ENCODE measurements at regions not wholly inside any gene's neighbourhood (a gene's known extent, or its start where the extent isn't known, plus 50 kb on each side); places are given as distances from the start of the nearest gene placed in this dataset.

- no peak for DNase-seq (ENCODE audit: low read depth in 3 of 3, low spot score in 2 of 3)
These were observed 190.2 kb upstream of the CTBP2 start for GRCh38 chr10:125350519-125350918.

GRCh38 chr10:125348536-125348935, 188.2 kb upstream of the CTBP2 start:
- no peak for DNase-seq (ENCODE audit: low read depth in 3 of 3, low spot score in 2 of 3)

GRCh38 chr10:125344573-125345171, 184.3 kb upstream of the CTBP2 start:
- DNase-seq (ENCODE audit: low read depth in 3 of 3, low spot score in 2 of 3) = peak in 2 of 3 donors; percentile 32 to 47

GRCh38 chr10:125343983-125344382, 183.6 kb upstream of the CTBP2 start:
- no peak for DNase-seq (ENCODE audit: low read depth in 3 of 3, low spot score in 2 of 3)

- DNase-seq (ENCODE audit: low read depth in 3 of 3, low spot score in 2 of 3) = no peak
These were observed 183.0 kb upstream of the CTBP2 start for GRCh38 chr10:125343118-125343925.

GRCh38 chr10:125341611-125342010, 181.2 kb upstream of the CTBP2 start:
- DNase-seq (ENCODE audit: low read depth in 3 of 3, low spot score in 2 of 3) = no peak

- DNase-seq (ENCODE audit: low read depth in 3 of 3, low spot score in 2 of 3) = no peak
These were observed 180.5 kb upstream of the CTBP2 start for GRCh38 chr10:125340903-125341302.

GRCh38 chr10:125337510-125337909, 177.1 kb upstream of the CTBP2 start:
- no peak for DNase-seq (ENCODE audit: low read depth in 3 of 3, low spot score in 2 of 3)

- DNase-seq (ENCODE audit: low read depth in 3 of 3, low spot score in 2 of 3) = no peak
These were observed 174.2 kb upstream of the CTBP2 start for GRCh38 chr10:125334545-125334944.

GRCh38 chr10:125333769-125334168, 173.4 kb upstream of the CTBP2 start:
- no peak for DNase-seq (ENCODE audit: low read depth in 3 of 3, low spot score in 2 of 3)

GRCh38 chr10:125333209-125333591, 172.8 kb upstream of the CTBP2 start:
- no peak for DNase-seq (ENCODE audit: low read depth in 3 of 3, low spot score in 2 of 3)

- DNase-seq (ENCODE audit: low read depth in 3 of 3, low spot score in 2 of 3) = no peak
These were observed 172.3 kb upstream of the CTBP2 start for GRCh38 chr10:125332548-125333208.

- no peak for DNase-seq (ENCODE audit: low read depth in 3 of 3, low spot score in 2 of 3)
These were observed 170.7 kb upstream of the CTBP2 start for GRCh38 chr10:125331056-125331455.

GRCh38 chr10:125329056-125329455, 168.7 kb upstream of the CTBP2 start:
- no peak for DNase-seq (ENCODE audit: low read depth in 3 of 3, low spot score in 2 of 3)

- no peak for DNase-seq (ENCODE audit: low read depth in 3 of 3, low spot score in 2 of 3)
These were observed 165.0 kb upstream of the CTBP2 start for GRCh38 chr10:125325326-125325725.

GRCh38 chr10:125316436-125316835, 156.1 kb upstream of the CTBP2 start:
- no peak for DNase-seq (ENCODE audit: low read depth in 3 of 3, low spot score in 2 of 3)

GRCh38 chr10:125300937-125301336, 140.6 kb upstream of the CTBP2 start:
- DNase-seq (ENCODE audit: low read depth in 3 of 3, low spot score in 2 of 3) = no peak

GRCh38 chr10:125299461-125299860, 139.1 kb upstream of the CTBP2 start:
- no peak for DNase-seq (ENCODE audit: low read depth in 3 of 3, low spot score in 2 of 3)

- no peak for DNase-seq (ENCODE audit: low read depth in 3 of 3, low spot score in 2 of 3)
These were observed 136.2 kb upstream of the CTBP2 start for GRCh38 chr10:125296598-125296997.

GRCh38 chr10:125294109-125294508, 133.7 kb upstream of the CTBP2 start:
- DNase-seq (ENCODE audit: low read depth in 3 of 3, low spot score in 2 of 3) = no peak

- no peak for DNase-seq (ENCODE audit: low read depth in 3 of 3, low spot score in 2 of 3)
These were observed 131.5 kb upstream of the CTBP2 start for GRCh38 chr10:125291836-125292235.

GRCh38 chr10:125289461-125289860, 129.1 kb upstream of the CTBP2 start:
- no peak for DNase-seq (ENCODE audit: low read depth in 3 of 3, low spot score in 2 of 3)

Measured in right renal cortex interstitium (tissue), 3 donors.